ENCODE measurements at regions not wholly inside any gene's neighbourhood (a gene's known extent, or its start where the extent isn't known, plus 50 kb on each side); places are given as distances from the start of the nearest gene placed in this dataset.

- no peak for TF ChIP-seq SMC3 (conservative IDR thresholded peaks at IDR 0.05; ENCODE audit: poor library complexity)
- no peak for TF ChIP-seq MXI1 (conservative IDR thresholded peaks at IDR 0.05; ENCODE audit: poor library complexity, severe bottlenecking)
- no peak for TF ChIP-seq EP300 (conservative IDR thresholded peaks at IDR 0.05; ENCODE audit: poor library complexity, severe bottlenecking)
- no peak for TF ChIP-seq CTCF (IDR thresholded peaks at IDR 0.05; ENCODE audit: poor library complexity, severe bottlenecking)
- no peak for TF ChIP-seq REST (IDR thresholded peaks at IDR 0.05; ENCODE audit: borderline replicate concordance)
- TF ChIP-seq EZH2 (IDR thresholded peaks at IDR 0.05; ENCODE audit: borderline replicate concordance, insufficient read depth, low read length, poor library complexity, severe bottlenecking) = no peak
- no peak for TF ChIP-seq TAF1 (IDR thresholded peaks at IDR 0.05; ENCODE audit: low read depth)
- no peak for TF ChIP-seq POLR2AphosphoS5 (IDR thresholded peaks at IDR 0.05)
- TF ChIP-seq RAD21 (conservative IDR thresholded peaks at IDR 0.05) = no peak
- H3K9ac ChIP-seq (ENCODE audit: low read length) = no peak overlapping the region
Measured at GRCh38 chr2:167833294-167833693, 414.1 kb downstream of the STK39 start.

GRCh38 chr2:167832868-167833287, 414.5 kb downstream of the STK39 start:
- H3K27me3 ChIP-seq (ENCODE audit: insufficient read depth, low read depth, low read length) = no peaks in the 10 kb centered on the region
- no peak overlapping the region for H2AFZ ChIP-seq (ENCODE audit: low read depth, low read length)
- H3K9ac ChIP-seq (ENCODE audit: low read length) = no peak overlapping the region
- no peaks in the 10 kb centered on the region for H3K79me2 ChIP-seq (replicated peaks; ENCODE audit: insufficient read depth, low read length)
- no peaks in the 10 kb centered on the region for H3K9me3 ChIP-seq (ENCODE audit: low read length)
- no peak overlapping the region for H3K27ac ChIP-seq (ENCODE audit: low read length)
- H3K36me3 ChIP-seq (ENCODE audit: insufficient read depth, low read length) = no peaks in the 10 kb centered on the region
- no peak overlapping the region for H3K4me2 ChIP-seq (ENCODE audit: low read length)
- no peaks in the 10 kb centered on the region for H3F3A ChIP-seq (ENCODE audit: insufficient read depth, low read length, poor library complexity, severe bottlenecking)
- H3K4me3 ChIP-seq (ENCODE audit: low read length) = no peak overlapping the region
- TF ChIP-seq POLR2AphosphoS5 (IDR thresholded peaks at IDR 0.05) (no peak), REST (IDR thresholded peaks at IDR 0.05; ENCODE audit: borderline replicate concordance) (no peak), RAD21 (conservative IDR thresholded peaks at IDR 0.05) (no peak), EZH2 (IDR thresholded peaks at IDR 0.05; ENCODE audit: borderline replicate concordance, insufficient read depth, low read length, poor library complexity, severe bottlenecking) (no peak), SMC3 (conservative IDR thresholded peaks at IDR 0.05; ENCODE audit: poor library complexity) (no peak), TAF1 (IDR thresholded peaks at IDR 0.05; ENCODE audit: low read depth) (no peak), MXI1 (conservative IDR thresholded peaks at IDR 0.05; ENCODE audit: poor library complexity, severe bottlenecking) (no peak)
- no peaks in the 10 kb centered on the region for H4K20me1 ChIP-seq (ENCODE audit: insufficient read depth)
- H3K9me2 ChIP-seq (ENCODE audit: insufficient read depth, low read length) = no peaks in the 10 kb centered on the region

More at GRCh38 chr2:167833294-167833693, 414.1 kb downstream of the STK39 start:
- H2AFZ ChIP-seq (ENCODE audit: low read depth, low read length) = no peak overlapping the region
- H3K27me3 ChIP-seq (ENCODE audit: insufficient read depth, low read depth, low read length) = no peaks in the 10 kb centered on the region
- no peaks in the 10 kb centered on the region for H3K36me3 ChIP-seq (ENCODE audit: insufficient read depth, low read length)
- no peaks in the 10 kb centered on the region for H3K9me2 ChIP-seq (ENCODE audit: insufficient read depth, low read length)
- H3K9me3 ChIP-seq (ENCODE audit: low read length) = no peaks in the 10 kb centered on the region
- no peak overlapping the region for H3K4me2 ChIP-seq (ENCODE audit: low read length)
- no peaks in the 10 kb centered on the region for H3F3A ChIP-seq (ENCODE audit: insufficient read depth, low read length, poor library complexity, severe bottlenecking)
- no peak overlapping the region for H3K27ac ChIP-seq (ENCODE audit: low read length)
- H3K79me2 ChIP-seq (replicated peaks; ENCODE audit: insufficient read depth, low read length) = no peaks in the 10 kb centered on the region
- H3K4me3 ChIP-seq (ENCODE audit: low read length) = no peak overlapping the region
- no peaks in the 10 kb centered on the region for H4K20me1 ChIP-seq (ENCODE audit: insufficient read depth)

Data from neural cell (in vitro differentiated cells).